NCI-H146 treated with DMSO at 0.1 percent for 48 hours (cell line): ENCODE measurements at regions not wholly inside any gene's neighbourhood (a gene's known extent, or its start where the extent isn't known, plus 50 kb on each side); places are given as distances from the start of the nearest gene placed in this dataset.
A peak's percentile ranks its signal among the peaks of the same experiment; 100 is the strongest.

Experiments
- DNase-seq: peaks from one replicate; lab custom pipeline; 2025; ENCODE audit not compliant: unreplicated experiment; lab: John Stamatoyannopoulos, UW

DNA sequence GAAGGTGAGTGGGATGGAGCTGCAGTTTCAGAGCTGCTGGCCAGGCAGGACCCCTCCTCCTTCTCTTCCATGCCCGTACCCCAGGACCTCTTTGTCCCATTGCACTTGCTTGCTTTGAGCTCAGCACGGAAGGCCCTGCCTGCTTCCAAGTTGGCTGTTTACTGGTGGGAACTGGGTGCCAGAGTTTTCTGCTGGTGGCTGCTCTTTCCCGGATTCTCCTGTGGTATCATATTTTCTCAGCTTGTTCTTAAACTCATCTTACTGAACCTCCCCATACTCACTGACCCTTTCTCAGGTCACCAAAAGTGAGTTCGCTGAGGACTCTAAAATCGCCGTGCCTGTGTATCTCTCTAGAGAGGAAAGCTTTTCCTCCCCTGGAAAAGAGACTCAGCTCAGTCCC lies 297.7 kb upstream of the TNP1 start:
- DNase-seq = no peak

DNA sequence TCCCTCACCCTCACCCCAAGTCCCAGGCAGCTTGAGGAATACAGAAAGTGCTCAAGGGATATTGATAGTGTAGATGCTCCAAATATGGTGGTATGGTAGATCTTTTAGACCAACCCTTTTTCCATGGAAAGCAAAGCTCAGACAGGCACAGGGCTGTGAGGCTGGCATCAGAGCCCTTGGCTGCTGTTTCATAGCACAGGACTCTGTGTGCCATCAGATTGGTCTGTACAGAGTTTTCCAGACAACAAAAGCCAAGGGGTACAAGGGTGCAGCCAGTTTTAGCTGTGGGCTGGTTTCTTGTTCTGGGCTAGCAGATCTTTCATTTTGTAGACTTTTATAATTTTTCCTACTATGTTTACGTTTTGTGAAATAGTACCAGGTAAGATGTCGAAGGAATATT lies 296.9 kb upstream of the TNP1 start:
- DNase-seq = no peak

DNA sequence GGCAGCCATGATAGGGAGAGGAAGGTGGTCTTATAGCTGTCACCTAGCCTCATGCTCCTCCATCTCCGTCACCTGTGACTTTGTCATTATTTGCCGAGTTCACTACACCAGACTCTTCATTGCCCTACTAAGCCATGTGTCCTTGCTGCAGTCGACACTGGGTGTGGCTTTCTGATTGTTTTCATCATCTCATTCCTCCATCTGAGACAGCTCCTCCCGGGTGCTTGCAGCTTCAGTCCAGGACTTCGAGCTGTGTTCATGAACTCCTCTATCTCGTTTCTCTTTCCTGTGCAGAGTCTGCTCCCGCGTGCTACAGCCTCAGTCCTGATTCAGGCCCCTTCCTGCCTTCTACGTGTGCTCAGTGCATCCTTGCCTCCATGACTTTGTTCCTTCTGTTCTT lies 295.1 kb upstream of the TNP1 start:
- no peak for DNase-seq

DNA sequence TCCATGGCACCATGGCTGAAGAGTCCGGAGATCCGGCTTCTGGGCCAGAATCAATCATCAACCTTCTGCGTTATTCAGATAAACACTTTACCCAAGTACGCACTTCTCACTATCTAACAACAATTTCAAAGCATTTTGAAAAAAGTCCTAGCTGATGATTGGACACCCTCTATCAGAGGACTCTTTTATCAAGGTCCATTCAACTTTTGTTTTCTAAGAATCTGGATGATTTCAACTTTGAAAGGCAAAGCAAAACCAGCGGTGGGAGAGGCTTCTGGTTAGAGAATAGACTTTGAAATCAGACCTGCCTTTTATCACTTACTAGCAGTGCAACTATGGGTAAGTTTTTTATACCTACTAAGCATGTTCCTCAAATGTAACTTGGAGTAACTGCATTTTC lies 293.6 kb upstream of the TNP1 start:
- no peak for DNase-seq

DNA sequence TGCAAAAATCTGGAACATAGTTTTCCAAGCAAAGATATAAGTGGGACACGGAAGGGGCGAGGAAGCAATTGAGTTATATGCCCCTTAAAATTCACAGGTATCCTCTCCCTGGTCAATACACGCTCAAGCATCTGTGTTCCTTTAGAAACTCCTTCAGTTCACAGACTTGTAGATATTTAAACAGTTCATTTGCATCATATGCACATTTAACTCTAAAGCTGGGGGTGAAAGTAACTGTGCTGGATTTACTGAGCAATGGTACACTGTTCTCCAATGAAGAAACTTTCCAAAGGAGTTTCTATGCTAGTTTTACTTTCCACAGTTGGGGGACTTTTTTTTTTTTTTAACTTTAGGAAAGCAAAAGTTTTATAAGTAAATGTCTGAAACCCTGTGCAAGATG lies 293.0 kb upstream of the TNP1 start:
- DNase-seq = no peak

DNA sequence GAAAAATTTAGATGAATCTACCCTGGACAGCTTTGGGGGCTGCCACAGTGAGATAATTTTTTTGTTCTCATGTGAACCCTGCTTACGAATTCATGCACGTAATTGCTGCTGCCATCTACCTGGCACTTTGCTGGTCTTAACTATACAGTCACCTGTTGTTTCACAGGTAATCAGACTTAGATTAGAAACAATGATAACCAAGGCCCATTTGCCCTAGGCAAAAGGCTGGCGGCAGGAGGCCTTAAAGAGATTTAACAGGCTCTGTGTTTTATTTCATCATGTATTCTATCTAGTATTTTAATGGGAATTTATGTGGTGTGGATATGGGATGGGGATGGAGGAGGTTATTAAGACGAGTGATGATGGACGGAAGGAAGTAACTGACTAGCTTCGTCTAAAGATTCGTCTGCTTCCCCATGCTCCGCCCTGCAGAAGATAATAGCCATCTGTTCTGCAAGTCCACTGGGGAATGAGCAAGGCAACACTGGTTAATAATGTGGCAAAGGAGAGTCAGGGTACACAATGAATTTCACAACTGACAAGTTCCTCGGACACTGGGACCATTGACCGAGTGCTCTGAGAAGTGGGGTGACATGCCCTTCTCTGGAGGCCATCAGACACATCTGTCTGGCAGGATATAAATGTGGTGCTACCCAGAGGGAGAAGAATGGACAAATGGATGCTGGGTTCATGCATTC lies 291.8 kb upstream of the TNP1 start:
- peak; percentile 68 for DNase-seq

DNA sequence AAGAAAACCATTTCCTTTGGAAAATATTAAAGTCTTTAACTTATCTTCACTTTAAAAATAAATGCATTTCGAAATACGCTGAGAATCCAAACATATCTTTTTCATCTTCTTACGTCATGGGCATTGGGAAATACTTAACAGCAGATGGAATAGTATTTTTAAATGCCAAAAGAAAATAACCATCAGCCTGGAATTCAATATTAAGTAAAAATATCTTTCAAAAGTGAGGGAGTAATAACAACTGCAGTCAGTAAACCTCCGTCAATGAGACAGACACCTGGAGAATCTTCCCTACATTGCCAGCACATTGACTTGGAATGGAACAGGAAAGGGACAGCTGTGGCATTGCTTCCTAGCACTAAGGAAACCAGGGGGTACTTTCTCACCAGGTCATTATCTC lies 290.4 kb upstream of the TNP1 start:
- DNase-seq = no peak

DNA sequence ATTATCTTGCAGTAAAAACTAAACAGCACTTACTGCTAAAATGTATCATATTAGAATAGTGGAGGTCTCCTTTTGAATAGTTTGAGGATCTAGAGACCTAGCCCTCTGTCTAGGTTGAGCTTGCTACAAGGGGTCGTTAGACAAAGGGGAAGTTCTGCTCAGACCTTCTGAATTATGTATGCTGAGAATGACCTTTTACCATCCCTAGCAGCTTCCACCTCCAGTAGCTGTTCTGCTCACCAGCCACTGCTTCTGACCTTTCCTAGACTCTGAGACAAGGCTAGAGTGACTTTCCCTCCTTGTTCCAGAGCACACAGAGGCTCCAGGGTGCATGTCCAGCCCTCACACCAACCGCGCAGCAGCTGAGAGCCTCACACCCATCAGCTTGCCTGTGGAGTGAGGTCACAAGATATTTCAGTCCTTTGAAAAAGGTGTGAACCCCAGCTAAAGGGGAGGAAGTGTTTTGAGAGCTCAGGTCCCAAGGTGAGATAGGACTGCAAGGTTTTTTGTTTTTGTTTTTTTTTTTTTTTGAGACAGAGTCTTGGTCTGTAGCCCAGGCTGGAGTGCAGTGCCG lies 289.3 kb upstream of the TNP1 start:
- no peak for DNase-seq

DNA sequence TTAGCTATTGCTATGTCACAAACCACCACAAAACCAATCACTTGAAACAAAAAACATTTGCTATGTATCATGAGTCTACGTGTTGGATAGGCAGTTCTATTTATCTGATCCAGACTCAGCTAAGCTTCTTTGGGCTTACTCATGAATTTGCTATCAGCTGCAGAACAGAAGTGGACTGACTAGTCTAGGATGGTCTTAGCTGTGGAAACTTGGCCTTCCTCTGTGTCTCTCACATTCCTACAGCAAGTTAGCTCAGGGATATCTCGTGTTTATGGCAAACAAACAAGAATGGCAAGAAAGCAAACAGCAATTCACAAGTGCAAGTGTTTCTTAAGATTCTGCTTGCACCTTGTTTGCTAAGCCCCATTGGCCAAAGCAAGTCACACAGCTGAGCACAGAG lies 288.0 kb upstream of the TNP1 start:
- DNase-seq = no peak

DNA sequence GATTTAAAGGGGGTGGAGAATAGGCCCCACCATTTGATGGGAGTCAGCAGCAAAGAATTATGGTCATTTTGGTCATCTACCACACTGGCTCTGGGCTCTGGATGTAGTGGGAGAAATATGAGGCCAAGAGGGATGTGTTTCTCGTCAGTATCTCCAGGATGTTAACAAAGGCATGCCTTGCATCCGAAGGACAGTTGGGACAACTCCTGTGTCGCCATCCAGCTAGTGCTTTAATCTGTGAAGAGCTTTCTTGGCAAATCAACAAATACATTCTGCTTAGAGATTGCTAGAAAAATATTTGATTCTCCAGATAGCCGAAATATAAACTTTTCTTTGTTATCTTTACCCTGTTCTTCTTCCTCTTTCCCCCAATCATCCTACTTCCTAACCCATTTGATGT lies 287.1 kb upstream of the TNP1 start:
- DNase-seq = no peak

DNA sequence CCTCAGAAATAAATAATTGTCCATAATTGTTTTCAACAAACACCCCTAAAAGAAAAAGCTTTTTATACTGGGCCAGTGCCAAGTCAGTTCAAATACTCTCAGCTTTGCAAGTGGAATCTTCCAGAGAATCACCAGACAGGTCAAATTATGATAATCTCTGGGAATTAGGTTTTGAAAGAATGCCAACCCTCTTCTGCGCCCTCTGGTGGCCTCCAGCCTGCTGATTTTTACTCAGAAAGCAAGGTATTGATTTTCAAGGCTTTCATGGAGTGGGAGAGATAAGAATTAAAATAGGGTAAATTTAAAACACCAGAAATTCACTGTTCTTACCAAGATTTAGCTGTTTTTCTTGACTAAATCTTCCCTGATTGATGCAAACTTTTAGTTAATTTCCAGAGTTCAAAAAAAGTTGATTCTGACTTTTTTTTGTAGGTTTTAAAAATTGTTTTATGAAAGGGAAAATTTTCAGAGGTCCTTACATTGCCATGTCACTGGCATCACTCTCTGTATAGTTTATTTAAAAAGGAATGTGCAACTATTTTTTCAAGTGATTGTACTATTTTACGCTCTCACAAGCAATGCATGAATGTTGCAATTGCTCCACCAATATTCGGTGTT lies 282.9 kb upstream of the TNP1 start:
- DNase-seq = no peak

DNA sequence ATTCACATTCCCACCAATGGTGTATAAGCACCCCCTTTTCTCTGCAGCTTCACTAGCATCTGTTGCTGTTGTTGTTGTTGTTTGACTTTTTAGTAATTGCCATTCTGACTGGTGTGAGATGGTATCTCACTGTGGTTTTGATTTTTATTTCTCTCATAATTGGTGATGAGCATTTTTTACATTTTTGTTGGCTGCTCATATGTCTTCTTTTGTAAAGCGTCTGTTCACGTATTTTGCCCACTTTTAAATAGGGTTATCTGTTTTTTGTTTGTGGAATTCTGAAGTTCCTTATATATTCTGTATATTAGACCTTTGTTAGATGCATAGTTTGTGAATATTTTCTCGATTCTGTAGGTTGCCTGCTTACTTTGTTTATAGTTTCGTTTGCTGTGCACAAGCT lies 278.4 kb upstream of the TNP1 start:
- DNase-seq = no peak

DNA sequence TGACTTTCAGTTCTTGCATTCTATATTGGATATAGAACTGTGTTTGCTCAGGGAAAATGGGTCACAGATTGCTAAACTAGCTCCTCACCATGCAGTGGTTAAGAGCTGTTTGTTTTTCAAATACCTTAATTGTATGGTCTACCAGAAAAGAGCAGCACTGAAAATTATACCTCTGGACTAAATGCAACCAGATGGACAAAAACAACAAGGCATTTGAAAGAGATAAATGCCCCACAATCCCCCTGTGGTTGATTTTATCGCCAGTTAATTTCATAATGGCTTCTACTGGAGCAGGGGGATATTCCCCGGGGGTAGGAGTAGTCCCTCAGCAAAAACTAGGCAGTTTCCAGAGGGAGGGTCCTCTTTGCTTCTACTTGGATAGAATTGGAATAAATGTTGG lies 267.9 kb upstream of the TNP1 start:
- peak; percentile 77 for DNase-seq

DNA sequence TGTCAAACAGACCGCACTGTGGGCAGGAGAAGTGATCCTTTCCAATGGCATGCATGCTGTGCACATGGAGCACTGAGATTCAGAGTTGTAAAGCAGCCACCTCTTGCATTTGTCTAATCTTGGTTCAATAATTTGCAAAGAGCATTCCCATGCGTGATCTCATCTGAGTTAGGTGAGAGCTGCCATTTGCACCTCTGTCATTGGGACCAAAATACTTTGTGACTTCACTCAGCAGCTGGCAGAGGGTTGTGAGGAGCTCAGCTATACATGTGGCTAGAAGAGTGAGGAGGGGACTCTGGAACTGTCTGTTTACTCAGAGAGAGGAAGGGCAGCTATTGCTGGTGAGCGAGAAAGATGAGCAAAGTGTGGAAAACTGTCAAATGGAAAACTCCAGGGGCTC lies 265.1 kb upstream of the TNP1 start:
- no peak for DNase-seq

DNA sequence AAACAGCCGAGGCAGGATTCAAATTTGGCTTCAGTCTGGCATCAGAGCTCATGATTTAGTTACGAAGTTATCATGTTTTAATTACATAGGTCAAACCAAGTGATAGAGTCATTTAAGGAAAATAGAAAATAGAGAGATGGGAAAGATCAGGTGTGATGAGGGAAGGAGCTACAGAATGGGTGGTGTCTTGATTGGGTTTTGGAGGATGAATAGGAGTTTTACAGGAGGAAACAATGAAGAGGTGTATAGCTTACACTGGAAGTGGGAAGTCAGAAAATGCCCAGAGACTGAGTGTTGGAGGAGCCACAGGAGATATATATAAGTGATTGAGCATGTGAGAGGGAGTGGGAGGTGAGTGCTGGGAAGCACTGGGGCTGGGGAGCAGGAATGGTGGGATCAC lies 264.2 kb upstream of the TNP1 start:
- DNase-seq = no peak

DNA sequence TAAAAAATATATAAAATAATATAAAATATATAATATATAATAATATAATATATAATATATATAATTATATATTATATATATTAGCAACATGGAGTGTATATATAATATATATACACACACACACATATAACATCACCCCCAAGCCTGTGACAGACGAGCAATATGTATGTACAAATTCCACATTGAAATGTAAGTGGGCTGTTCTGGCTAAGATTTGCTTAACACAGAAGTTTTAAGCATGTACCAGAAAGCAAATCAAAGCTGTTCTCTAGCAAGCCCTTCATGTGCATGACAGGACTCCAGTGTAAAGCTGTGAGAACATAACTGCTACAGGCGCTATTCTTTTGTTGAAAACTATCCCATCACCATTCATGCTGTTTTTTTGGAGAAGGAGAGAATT lies 261.7 kb upstream of the TNP1 start:
- no peak for DNase-seq

DNA sequence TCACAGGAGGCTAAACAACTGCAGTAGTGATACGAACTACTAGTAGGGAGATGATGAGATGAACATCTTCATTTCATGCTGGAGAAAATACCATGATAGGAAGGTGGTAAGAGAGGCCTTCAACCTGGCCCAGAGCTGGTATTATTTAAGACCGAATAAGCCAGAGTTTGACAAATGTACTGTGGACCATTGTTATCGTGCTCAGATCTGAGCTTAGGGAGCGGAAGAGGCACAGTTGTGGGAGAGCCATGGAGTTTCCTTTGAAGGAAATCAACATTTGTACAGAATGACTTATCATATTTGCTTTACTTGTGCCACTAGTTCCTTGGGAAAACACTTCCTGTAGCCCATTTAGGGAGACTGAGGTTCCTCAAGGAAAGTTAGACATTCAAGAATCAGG lies 260.6 kb upstream of the TNP1 start:
- DNase-seq = no peak

DNA sequence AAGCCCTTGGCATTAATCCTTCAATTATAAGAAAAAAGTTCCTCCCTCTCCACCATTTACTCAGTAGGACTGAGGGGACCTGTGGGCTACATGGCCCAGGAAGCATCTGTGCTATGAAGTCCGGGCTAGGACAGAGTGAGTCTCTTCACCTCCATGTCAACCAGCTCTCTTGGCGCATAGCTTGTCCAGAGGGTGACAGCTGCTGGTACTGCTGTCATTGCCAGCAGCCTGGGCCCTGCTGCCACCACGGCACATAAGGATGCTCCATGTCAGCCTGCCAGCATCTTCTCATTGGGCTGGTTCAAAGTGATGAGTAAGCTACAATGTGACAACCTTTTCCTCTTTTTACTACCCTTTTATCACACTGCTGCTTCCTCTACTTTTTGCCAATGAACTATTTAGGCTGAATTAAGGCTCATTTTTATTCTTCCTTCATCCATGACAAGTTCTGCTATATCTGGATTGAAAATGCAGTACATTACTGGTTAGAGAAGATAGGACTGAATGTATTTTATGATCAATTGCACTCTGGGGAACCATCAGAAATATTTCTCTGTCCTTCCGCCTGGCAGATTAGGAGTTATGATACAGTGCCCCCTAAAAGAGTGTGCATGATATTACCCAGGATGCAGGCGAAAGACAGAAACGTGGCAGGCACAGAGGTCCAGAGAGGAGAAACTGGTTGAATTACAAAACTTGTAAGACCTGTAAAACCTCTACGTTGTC lies 258.9 kb upstream of the TNP1 start:
- no peak for DNase-seq

DNA sequence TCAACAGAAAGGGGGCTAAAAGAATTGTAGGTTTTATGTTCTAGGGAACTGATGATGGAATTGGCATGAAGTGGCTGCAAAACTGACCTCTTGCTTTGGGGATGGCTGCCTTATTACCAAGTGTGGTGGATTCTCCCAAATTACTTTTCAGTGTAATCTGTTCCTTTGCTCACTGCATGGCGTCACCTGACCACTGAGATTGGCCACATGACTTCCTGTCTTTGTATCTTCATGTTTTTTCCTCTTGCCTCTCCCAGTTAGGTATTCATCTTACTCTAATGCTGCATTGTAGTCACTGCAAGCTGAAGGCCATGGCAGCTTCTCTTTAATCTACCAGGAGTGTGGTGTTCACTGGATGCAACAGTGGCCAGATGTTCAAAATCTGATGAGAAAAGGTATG lies 257.7 kb upstream of the TNP1 start:
- no peak for DNase-seq

DNA sequence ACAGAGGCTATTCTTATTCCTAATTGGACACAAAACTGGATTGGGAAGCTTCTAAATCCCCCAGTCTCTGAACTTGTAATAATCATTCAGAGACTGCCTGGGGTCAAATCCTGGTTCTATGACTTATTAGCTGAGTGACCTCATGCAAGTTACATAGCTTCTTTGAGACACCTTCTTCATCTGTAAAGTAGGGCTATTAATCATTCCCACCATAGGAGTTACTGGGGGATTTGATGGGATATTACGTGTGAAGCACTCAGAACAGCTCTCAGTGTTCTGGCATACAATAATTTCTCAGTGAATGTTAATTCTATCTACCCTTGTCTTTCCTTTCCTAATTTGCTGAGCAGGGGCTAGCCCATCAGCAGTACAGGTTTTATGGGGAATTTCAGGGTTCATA lies 256.7 kb upstream of the TNP1 start:
- DNase-seq = no peak

DNA sequence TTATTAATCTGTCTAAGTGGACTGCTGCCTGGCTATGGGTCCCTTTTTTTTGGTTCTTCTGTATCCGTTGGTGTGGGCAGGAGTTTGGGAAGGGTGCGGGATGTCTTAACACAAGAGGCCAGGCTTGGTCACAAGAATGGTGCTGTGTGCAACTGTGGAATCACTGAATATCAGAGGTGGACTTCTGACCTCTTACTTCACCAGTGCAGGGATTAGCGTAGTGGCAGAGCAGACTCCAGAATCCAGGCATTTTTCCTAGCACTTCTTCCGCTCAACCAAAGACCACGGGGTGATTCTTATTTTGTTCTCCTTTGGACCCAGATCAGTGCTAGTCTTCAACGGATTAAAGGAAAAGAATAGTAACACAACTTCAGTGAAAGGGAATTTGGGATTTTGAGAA lies 254.3 kb upstream of the TNP1 start:
- no peak for DNase-seq

DNA sequence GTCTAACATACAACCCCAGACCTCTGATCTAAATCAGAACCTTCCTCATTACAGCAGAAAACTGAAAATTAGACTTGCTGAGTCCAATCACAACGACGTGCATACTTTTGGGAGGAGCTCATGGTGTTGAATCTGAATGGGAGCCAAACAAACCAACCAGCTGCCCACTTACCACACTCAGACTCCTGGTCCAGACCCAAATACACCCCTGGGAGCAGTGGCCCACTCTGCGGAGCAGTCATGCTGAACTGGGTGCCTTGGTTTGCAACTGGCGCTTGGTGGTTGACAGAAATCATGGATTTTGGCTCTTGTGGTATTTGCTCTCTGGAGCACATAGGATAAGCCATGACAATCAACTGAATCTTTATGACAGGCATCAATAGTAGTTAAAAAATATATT lies 253.6 kb upstream of the TNP1 start:
- no peak for DNase-seq
